Smooth muscle cell (in vitro differentiated cells): ENCODE measurements at regions not wholly inside any gene's neighbourhood (a gene's known extent, or its start where the extent isn't known, plus 50 kb on each side); places are given as distances from the start of the nearest gene placed in this dataset.
"Not testable (repeated sequence)": the region's sequence is repeated elsewhere in the genome, so short reads cannot be mapped to it uniquely, and the experiment has no call there.

Experiments used
- DNase-seq: peaks from one replicate; lab custom pipeline; 2025; ENCODE audit not compliant: unreplicated experiment; lab: John Stamatoyannopoulos, UW
- H2AFZ ChIP-seq: fragments of 200-600 bp; sonication (generic); 2 replicates; pipeline ENCODE4 v1.6.0; 2016; ENCODE audit warnings: antibody characterized with exemption, low read depth, mild to moderate bottlenecking
- H3F3A ChIP-seq: fragments of 200-600 bp; sonication (generic); 2 replicates; pipeline ENCODE4 v1.6.0; 2017; ENCODE audit warnings: antibody characterized with exemption, low read depth
- H3K27ac ChIP-seq: fragments of 200-600 bp; sonication (generic); 2 replicates; pipeline ENCODE4 v1.5.1; 2016; ENCODE audit warnings: low read depth, mild to moderate bottlenecking
- H3K27me3 ChIP-seq: fragments of 200-600 bp; sonication (generic); 2 replicates; pipeline ENCODE4 v1.6.1; 2016; ENCODE audit warnings: low read depth, mild to moderate bottlenecking
- H3K36me3 ChIP-seq: fragments of 200-600 bp; sonication (generic); 2 replicates; pipeline ENCODE4 v1.5.1; 2016; ENCODE audit warnings: low read depth
- H3K4me1 ChIP-seq: fragments of 200-600 bp; sonication (generic); 2 replicates; pipeline ENCODE4 v1.5.1; 2016; ENCODE audit warnings: low read depth
- H3K4me2 ChIP-seq: fragments of 200-600 bp; sonication (generic); 2 replicates; pipeline ENCODE4 v1.6.0; 2016; ENCODE audit warnings: mild to moderate bottlenecking
- H3K4me3 ChIP-seq: fragments of 200-600 bp; sonication (generic); 2 replicates; pipeline ENCODE4 v1.5.1; 2016; ENCODE audit warnings: mild to moderate bottlenecking
- H3K79me2 ChIP-seq: fragments of 200-600 bp; sonication (generic); 2 replicates; pipeline ENCODE4 v1.6.0; 2016; ENCODE audit warnings: low read depth, mild to moderate bottlenecking
- H3K9ac ChIP-seq: fragments of 200-600 bp; sonication (generic); 2 replicates; pipeline ENCODE4 v1.6.0; 2016; ENCODE audit warnings: low read depth
- H3K9me3 ChIP-seq: fragments of 200-600 bp; sonication (generic); replicated peaks from 2 replicates; pipeline ENCODE4 v1.5.1; 2016; ENCODE audit warnings: low read depth
- H4K20me1 ChIP-seq: fragments of 200-600 bp; sonication (generic); 2 replicates; pipeline ENCODE4 v1.6.0; 2016; ENCODE audit warnings: low read depth
- CTCF ChIP-seq: fragments of 200-600 bp; sonication (generic); IDR thresholded peaks from 2 replicates; pipeline ENCODE4 v1.5.1; 2017; ENCODE audit warnings: borderline replicate concordance, mild to moderate bottlenecking, antibody characterized with exemption; ENCODE audit not compliant: insufficient read depth, poor library complexity, severe bottlenecking
- WGBS: methylation state at CpG from one replicate; pipeline ENCODE4 v1.1.7; 2016; ENCODE audit warnings: low lambda C conversion rate; 5-methylcytosine and 5-hydroxymethylcytosine counted together

DNA sequence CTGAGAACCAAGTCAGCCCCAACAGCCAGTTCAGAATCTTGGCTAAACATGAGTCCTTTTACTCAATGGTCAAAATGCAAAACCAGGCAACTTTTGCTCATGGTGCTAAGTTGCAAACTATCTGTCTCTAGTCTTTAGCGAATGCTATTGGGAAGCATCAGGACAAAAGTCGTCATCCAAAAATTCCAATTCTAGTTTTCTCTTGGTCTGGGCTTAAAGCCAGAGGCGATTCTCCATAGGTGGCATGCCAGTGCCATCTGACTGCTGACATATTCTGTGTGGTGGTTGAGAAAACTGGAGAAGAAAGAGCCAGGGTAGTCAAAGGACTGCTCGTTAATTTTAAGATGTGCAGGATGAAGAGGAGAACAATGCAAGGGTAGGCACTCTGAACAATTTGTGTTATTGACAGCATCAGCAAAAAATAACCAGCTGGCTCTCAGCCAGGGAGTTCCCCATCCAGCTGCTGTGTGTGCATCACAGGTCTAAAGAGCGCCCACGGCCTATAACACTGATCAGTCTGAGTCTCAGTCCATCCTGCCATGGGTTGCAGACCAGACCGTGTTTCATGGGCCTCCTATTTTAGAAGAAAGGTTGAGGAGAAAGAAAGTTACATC, 313.6 kb downstream of the ALDH8A1 start:
- H2AFZ ChIP-seq = no peak overlapping the region
- no peaks in the 10 kb centered on the region for H3K79me2 ChIP-seq
- no peak overlapping the region for H3K4me3 ChIP-seq
- H3K4me2 ChIP-seq = no peak overlapping the region
- no peaks in the 10 kb centered on the region for H3F3A ChIP-seq
- H4K20me1 ChIP-seq = no peaks in the 10 kb centered on the region
- no peak for TF ChIP-seq CTCF
- H3K27me3 ChIP-seq = no peaks in the 10 kb centered on the region
- H3K9ac ChIP-seq = no peak overlapping the region
- no peaks in the 10 kb centered on the region for H3K4me1 ChIP-seq
- H3K36me3 ChIP-seq = no peaks in the 10 kb centered on the region
- no peak overlapping the region for H3K27ac ChIP-seq
- no peak for DNase-seq
- H3K9me3 ChIP-seq = no peaks in the 10 kb centered on the region
- 93% methylated on average over 7 of the region's 7 CpGs for WGBS

- Histone ChIP-seq H4K20me1 (no peaks in the 10 kb centered on the region), H2AFZ (no peak overlapping the region), H3K4me2 (no peak overlapping the region), H3K79me2 (no peaks in the 10 kb centered on the region), H3K9me3 (no peaks in the 10 kb centered on the region), H3K4me3 (no peak overlapping the region), H3K36me3 (no peaks in the 10 kb centered on the region), H3F3A (no peaks in the 10 kb centered on the region), H3K4me1 (no peaks in the 10 kb centered on the region), H3K27ac (no peak overlapping the region), H3K27me3 (no peaks in the 10 kb centered on the region), H3K9ac (no peak overlapping the region)
- no peak for TF ChIP-seq CTCF
- DNase-seq = no peak
- WGBS = 96% methylated on average over 3 of the region's 3 CpGs
Measured at GRCh38 chr6:134634966-134635365, 314.9 kb downstream of the ALDH8A1 start.

DNA sequence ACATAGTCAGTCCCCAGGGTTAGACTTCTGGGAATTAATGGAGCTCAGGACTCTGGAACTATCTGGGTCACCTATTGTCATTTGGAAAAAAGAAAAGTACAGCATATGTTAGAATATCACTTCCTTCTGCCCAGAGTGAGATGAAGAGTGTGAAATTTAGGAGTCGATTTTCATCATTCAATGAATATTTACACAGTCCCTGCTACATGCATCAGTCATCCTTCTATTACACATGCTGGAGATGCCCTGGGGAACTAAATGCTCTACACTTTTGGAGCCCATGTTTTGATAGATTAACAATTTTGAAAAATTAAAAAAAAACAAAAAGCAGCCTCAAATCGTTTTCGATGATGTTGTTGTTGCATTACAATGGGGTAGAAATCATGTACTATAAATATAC, 315.4 kb downstream of the ALDH8A1 start:
- Histone ChIP-seq H4K20me1 (no peaks in the 10 kb centered on the region), H3K9ac (no peak overlapping the region), H3K4me1 (no peaks in the 10 kb centered on the region), H3K36me3 (no peaks in the 10 kb centered on the region), H3K27ac (no peak overlapping the region), H3K27me3 (no peaks in the 10 kb centered on the region), H3K4me3 (no peak overlapping the region), H3K9me3 (no peaks in the 10 kb centered on the region), H2AFZ (no peak overlapping the region), H3K4me2 (no peak overlapping the region), H3F3A (no peaks in the 10 kb centered on the region), H3K79me2 (no peaks in the 10 kb centered on the region)
- no peak for DNase-seq
- no peak for TF ChIP-seq CTCF
- 100% methylated on average over 3 of the region's 3 CpGs for WGBS

- H3K79me2 ChIP-seq, H3K27me3 ChIP-seq, H3K9me3 ChIP-seq, H3K36me3 ChIP-seq, H3F3A ChIP-seq, H3K4me3 ChIP-seq, H4K20me1 ChIP-seq, H3K9ac ChIP-seq, H2AFZ ChIP-seq, H3K4me1 ChIP-seq: not testable (repeated sequence)
- DNase-seq = peak; percentile 3
- 65% methylated on average over 32 of the region's 48 CpGs for WGBS
- peak overlapping the region; percentile 37 for H3K27ac ChIP-seq
- H3K4me2 ChIP-seq = peak overlapping the region; percentile 51
Measured at GRCh38 chr6:134632982-134633940, 315.3 kb upstream of the SGK1 start.
